Stimulated activated naive CD8-positive, alpha-beta T cell treated with anti-CD3 and anti-CD28 coated beads, Interleukin-15, Interleukin-2, amounts not matched to agents 100 ng/mL and 50 ng/mL, for 24 hours (primary cell): ENCODE measurements at regions not wholly inside any gene's neighbourhood (a gene's known extent, or its start where the extent isn't known, plus 50 kb on each side); places are given as distances from the start of the nearest gene placed in this dataset.

Source experiments
- H3K27ac Mint-ChIP-seq: one replicate; pipeline ENCODE4 v1.8.0; 2021; ENCODE audit warnings: mild to moderate bottlenecking, mixed read lengths
- H3K27me3 Mint-ChIP-seq: one replicate; pipeline ENCODE4 v1.8.0; 2021; ENCODE audit warnings: mixed read lengths
- H3K36me3 Mint-ChIP-seq: one replicate; pipeline ENCODE4 v1.8.0; 2021; ENCODE audit warnings: low read depth, mixed read lengths
- H3K4me1 Mint-ChIP-seq: one replicate; pipeline ENCODE4 v1.8.0; 2021; ENCODE audit warnings: low read depth, mixed read lengths
- H3K4me3 Mint-ChIP-seq: one replicate; pipeline ENCODE4 v1.8.0; 2021; ENCODE audit warnings: mild to moderate bottlenecking, mixed read lengths
- H3K9me3 Mint-ChIP-seq: one replicate; pipeline ENCODE4 v1.8.0; 2021; ENCODE audit warnings: mixed read lengths

DNA sequence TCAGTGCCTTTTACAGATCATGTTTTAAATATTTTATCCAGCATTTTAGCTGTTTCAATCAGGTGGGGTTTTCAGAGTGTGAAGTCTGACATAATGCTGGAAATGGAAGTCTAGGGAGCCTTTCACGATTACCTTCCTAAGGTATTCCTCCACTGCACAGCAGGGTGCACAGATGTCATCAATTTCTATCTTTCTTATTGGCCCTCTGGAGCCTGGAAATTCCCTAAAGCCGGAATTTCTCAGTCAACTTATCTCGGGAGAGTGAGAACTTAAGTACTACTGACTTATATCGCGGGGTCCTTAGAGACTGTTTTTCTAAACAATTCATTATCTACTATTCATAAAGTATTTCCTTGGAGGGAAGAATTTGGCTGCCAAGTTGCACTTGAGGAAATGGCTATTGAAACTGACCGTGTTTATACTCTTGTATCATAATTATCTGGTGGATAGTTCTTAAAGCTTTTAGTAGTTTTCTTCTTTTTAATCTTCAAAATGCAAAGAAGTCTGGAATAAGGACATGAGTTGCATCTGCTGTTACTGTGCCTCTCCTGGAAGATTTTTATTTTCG is 311.8 kb upstream of the B3GALT2 start:
- H3K36me3 Mint-ChIP-seq = no peaks in the 10 kb centered on the region
- no peak overlapping the region for H3K4me3 Mint-ChIP-seq
- peaks cover 4% of the 10 kb centered on the region for H3K4me1 Mint-ChIP-seq
- no peaks in the 10 kb centered on the region for H3K27me3 Mint-ChIP-seq
- no peak overlapping the region for H3K27ac Mint-ChIP-seq
- H3K9me3 Mint-ChIP-seq = no peaks in the 10 kb centered on the region

DNA sequence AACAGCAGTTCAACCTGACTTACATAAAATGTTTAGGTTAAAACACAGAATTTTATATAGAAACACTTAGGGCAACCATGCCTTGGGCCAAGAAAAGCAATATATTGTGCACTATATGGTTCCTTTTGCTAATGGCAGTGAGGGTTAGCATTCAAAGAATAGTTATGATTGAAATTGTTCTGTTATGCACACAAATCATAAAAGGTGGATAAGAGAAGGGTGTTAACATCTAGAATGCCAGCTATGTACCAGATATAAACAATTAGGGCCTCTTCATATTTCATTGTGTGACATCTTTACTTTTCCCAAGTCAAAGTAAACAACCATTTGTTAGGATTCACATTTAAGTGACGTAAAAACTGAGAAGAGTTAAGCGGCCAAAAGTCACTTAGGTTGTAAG is 308.0 kb upstream of the B3GALT2 start:
- Mint-ChIP-seq H3K27me3 (no peaks in the 10 kb centered on the region), H3K27ac (no peak overlapping the region), H3K36me3 (peaks cover 10% of the 10 kb centered on the region), H3K4me1 (peaks cover 25% of the 10 kb centered on the region), H3K9me3 (peaks cover 11% of the 10 kb centered on the region), H3K4me3 (no peak overlapping the region)

DNA sequence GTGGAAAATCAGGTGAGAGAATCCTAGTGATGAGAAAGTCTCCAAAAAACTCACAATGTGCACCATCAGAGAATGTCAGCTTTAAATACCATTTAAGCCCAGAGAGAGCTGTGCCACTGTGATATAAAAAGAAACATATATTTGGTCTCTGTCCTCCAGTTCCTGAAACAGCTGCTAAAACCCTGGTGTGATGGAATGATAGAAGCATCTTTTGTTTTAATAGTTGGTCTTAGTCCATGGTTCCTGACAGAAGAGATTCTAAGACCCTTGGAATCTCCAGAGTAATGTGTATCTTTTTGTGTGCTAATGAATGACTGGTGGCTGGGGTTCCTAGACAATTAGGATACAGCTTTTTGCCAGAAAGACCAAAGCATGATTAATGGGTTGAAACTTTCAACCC is 302.8 kb upstream of the B3GALT2 start:
- Mint-ChIP-seq H3K27ac (no peak overlapping the region), H3K9me3 (peaks cover 17% of the 10 kb centered on the region), H3K27me3 (no peaks in the 10 kb centered on the region), H3K4me3 (no peak overlapping the region), H3K36me3 (peaks cover 10% of the 10 kb centered on the region), H3K4me1 (peaks cover 40% of the 10 kb centered on the region)

DNA sequence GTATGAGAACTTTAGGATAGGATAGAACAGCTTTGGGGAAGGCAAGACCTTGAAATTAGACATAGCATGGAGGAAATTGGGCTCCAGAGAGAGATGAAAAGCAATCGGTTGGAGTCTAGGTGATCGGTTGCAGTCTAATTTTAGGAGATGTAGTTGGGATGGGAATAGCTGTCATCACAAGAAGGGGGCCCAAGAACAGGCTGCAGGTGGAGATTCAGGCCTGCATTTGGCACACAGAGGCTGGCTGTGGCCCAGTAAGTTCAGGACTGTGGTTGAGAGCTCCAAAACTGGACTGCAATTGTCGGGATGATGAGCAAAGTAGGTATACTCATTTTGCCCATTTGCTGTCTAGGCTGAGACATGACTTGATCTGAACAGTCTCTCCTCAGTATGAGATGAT is 301.3 kb upstream of the B3GALT2 start:
- peaks cover 32% of the 10 kb centered on the region for H3K4me1 Mint-ChIP-seq
- H3K9me3 Mint-ChIP-seq = peaks cover 22% of the 10 kb centered on the region
- H3K27me3 Mint-ChIP-seq = no peaks in the 10 kb centered on the region
- no peak overlapping the region for H3K4me3 Mint-ChIP-seq
- H3K27ac Mint-ChIP-seq = no peak overlapping the region
- H3K36me3 Mint-ChIP-seq = peaks cover 10% of the 10 kb centered on the region

DNA sequence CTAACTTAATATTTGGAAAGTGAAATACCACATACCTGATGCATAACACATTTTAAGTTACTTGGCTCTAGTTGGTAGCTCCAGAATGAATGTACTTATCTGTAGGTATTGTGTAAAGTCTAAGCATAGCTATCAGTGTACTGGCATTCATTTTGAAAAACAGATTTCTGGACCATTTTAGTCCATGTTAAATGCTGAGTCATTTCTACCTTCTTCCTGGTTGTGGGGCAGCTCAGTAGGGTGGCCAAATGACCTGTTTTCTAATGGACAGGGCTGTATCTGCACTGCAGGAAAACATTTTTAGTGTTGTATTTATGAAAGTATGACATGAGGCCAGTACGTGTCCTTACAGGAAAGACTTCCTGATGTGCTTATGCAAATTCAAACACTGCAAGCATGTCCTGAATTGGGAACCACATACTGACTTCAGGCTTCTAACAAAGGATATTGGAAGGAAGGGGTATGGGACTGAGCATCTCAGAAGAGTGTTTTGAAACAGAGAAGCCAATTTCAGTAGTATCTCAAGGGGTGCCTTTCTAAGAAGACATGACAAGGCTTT is 300.3 kb upstream of the B3GALT2 start:
- Mint-ChIP-seq H3K9me3 (peaks cover 29% of the 10 kb centered on the region), H3K27me3 (no peaks in the 10 kb centered on the region), H3K4me1 (peaks cover 22% of the 10 kb centered on the region), H3K4me3 (no peak overlapping the region), H3K27ac (peak overlapping the region; percentile 63), H3K36me3 (peaks cover 10% of the 10 kb centered on the region)

DNA sequence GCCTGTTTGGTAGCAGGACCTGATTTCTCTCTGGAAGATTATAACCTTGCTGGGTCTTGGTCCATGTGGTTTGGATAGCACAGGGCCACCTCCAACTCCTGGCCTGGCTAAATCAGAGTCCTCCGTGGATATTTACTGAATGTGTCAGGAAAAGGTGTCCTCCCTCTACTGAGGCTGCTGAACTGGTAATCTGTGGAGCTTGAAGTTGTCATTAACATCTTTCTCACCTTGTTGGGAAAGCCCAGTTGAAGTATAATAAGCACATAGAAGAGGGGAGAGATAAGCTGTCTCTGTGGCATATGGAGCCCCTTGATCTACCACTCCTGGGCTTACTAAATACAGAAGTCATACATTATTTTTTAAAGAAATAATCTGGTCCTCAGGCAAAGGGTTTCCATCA is 294.3 kb upstream of the B3GALT2 start:
- Mint-ChIP-seq H3K27me3 (no peaks in the 10 kb centered on the region), H3K36me3 (peaks cover 24% of the 10 kb centered on the region), H3K27ac (peak overlapping the region; percentile 28), H3K4me1 (peaks cover 54% of the 10 kb centered on the region), H3K4me3 (no peak overlapping the region), H3K9me3 (peaks cover 46% of the 10 kb centered on the region)

DNA sequence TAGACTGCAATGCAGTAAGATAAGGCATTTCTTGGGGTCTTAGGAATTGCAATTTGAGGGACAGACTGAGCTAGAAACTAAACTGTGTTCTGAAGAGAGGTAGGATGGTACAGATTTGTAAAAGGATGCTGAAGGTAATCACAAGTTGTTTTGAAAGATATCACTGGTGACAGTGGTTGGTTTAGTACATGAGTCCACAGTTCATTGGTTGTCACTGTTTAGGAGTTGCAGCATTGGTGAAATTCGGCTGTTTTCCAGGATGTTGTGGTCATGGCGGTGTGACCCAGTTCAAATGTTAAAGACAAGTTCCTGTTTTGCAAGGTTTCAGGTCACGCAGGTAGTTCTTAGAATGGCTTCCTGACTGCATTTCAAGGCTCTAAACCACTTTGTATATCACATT is 292.8 kb upstream of the B3GALT2 start:
- Mint-ChIP-seq H3K36me3 (peaks cover 24% of the 10 kb centered on the region), H3K9me3 (peaks cover 42% of the 10 kb centered on the region), H3K4me1 (peaks cover 61% of the 10 kb centered on the region), H3K4me3 (peak overlapping the region; percentile 41), H3K27ac (peak overlapping the region; percentile 68), H3K27me3 (no peaks in the 10 kb centered on the region)

DNA sequence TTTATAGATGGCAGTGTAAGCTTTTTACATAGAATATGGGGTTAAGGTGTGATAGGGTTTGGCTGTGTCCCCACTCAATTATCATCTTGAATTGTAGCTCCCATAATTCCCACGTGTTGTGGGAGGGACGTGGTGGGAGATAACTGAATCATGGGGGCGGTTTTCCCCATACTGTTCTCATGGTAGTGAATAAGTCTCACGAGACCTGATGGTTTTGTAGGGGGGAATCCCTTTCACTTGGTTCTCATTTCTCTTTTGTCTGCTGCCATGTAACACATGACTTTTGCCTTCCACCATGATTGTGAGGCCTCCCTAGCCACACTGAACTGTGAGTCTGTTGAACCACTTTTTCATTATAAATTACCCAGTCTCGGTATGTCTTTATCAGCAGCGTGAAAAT is 290.3 kb upstream of the B3GALT2 start:
- Mint-ChIP-seq H3K4me3 (no peak overlapping the region), H3K27me3 (no peaks in the 10 kb centered on the region), H3K9me3 (peaks cover 45% of the 10 kb centered on the region), H3K36me3 (peaks cover 31% of the 10 kb centered on the region), H3K4me1 (peaks cover 68% of the 10 kb centered on the region), H3K27ac (peak overlapping the region; percentile 3)

DNA sequence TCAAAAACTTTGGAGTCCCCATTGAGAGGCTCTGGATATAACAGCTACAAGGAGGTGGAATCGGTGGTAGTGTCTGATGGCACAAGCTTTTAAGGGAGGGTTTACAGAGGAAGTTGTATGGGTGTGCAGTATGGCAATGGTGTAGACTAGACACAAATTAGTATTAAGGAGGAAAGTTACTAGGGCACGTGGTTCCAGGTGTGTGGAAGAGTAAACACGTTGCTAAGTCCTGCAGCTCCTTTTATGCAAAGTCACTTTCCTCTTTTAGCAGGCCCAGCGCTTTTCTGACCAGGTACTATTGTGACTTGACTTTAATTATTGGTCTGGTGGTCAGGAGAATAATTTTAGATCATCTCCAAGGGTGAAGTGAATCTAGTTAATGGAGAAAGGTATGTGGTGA is 287.5 kb upstream of the B3GALT2 start:
- Mint-ChIP-seq H3K27ac (no peak overlapping the region), H3K4me3 (no peak overlapping the region), H3K9me3 (peaks cover 30% of the 10 kb centered on the region), H3K4me1 (peaks cover 45% of the 10 kb centered on the region), H3K27me3 (no peaks in the 10 kb centered on the region), H3K36me3 (peaks cover 17% of the 10 kb centered on the region)

DNA sequence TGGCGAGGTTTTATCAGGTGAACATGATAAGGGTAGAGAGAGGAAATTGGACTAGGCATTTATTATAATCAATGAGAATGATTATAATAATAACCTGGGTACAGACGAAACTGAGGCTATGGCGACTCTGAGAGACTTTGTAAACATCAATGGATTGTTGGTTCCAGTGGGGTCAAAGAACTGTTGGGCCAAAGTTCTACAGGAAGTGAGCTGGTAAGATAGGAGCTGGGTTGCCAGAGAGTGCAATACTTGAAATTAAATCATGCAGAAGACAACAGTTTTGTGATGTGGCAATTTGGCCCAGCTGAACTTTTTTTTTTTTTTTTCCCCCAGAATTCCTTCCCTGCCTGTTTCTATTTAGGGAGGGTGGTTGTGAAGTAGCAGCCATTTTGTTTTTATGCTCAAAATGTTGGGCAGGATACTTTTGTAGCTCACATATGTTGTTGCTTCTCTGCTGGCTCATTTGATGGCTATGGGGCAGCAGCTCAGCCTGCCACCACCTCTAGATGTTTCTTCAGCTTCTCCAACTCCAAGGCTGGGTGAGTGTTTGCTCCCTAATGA is 286.5 kb upstream of the B3GALT2 start:
- peak overlapping the region; percentile 22 for H3K4me3 Mint-ChIP-seq
- peaks cover 17% of the 10 kb centered on the region for H3K36me3 Mint-ChIP-seq
- H3K9me3 Mint-ChIP-seq = peaks cover 25% of the 10 kb centered on the region
- H3K27me3 Mint-ChIP-seq = no peaks in the 10 kb centered on the region
- H3K27ac Mint-ChIP-seq = no peak overlapping the region
- peaks cover 37% of the 10 kb centered on the region for H3K4me1 Mint-ChIP-seq

DNA sequence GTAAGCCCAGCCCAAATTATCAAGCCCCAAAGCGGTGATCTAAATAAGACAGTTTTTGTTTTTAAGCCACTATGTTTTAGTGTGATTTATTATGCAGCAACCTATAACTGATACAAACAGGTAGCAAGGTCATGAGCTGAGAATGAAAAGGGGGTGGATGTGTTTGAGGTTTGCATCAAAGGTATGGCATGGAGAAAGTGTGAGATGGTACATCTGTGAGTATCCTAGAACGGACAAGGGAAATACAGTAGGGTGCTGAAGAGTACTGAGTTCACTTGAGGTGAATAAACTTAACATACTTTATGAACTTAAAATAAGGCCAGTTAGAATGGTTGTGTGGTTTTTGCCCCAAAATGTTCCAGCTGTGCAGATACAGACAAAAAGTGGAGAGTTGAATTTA is 286.0 kb upstream of the B3GALT2 start:
- peaks cover 32% of the 10 kb centered on the region for H3K4me1 Mint-ChIP-seq
- peaks cover 21% of the 10 kb centered on the region for H3K9me3 Mint-ChIP-seq
- peak overlapping the region; percentile 36 for H3K27ac Mint-ChIP-seq
- peak overlapping the region; percentile 22 for H3K4me3 Mint-ChIP-seq
- no peaks in the 10 kb centered on the region for H3K27me3 Mint-ChIP-seq
- peaks cover 12% of the 10 kb centered on the region for H3K36me3 Mint-ChIP-seq

DNA sequence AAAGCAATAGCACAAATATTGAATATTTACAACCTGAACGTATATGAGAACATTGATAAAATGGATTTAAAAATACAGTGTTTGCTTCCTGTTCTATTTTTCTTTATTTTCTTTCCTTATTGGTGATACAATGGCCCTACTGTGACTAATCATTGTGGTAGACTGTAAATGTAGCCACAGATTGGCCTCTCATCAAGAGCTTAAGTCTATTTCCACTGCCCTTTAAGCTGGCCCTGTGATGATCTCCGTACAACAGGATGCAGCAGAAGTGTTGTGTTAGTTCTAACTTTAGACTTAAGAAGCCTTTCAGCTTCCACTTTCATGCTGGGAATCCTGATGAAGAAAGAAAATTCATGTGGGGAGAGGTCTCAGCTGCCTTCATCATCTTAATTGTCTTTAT is 285.6 kb upstream of the B3GALT2 start:
- Mint-ChIP-seq H3K4me3 (no peak overlapping the region), H3K4me1 (peaks cover 29% of the 10 kb centered on the region), H3K36me3 (peaks cover 11% of the 10 kb centered on the region), H3K27ac (no peak overlapping the region), H3K27me3 (no peaks in the 10 kb centered on the region), H3K9me3 (peaks cover 20% of the 10 kb centered on the region)

DNA sequence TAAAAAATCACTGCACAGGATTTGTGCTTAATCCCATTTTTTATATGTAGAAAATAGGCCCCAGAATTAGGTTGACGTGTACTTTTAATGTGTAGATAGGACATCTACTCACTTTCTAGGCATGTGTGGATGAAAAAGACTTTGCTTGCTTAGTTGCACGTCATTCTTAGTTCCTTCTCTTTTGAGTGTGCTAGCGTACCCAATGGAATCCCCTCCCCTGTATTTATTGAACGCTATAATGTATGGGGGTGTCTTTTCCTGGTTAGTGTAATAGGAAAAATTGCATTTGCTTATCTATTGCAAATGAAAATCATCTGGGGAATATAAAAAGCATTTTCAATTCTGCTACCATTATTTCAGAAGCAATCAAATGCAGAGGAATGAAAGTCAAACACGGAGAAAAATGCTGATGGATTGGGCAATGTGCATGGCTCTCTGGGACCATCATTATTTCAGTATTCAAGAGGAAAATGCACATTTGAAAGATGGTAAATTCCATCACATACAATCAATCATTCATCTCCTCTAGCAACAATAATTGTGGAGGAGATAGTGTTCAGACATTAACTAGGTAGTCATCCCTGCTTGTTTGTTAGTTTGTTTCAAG is 277.0 kb upstream of the B3GALT2 start:
- H3K4me3 Mint-ChIP-seq = peak overlapping the region; percentile 34
- no peaks in the 10 kb centered on the region for H3K9me3 Mint-ChIP-seq
- H3K36me3 Mint-ChIP-seq = no peaks in the 10 kb centered on the region
- no peak overlapping the region for H3K27ac Mint-ChIP-seq
- H3K27me3 Mint-ChIP-seq = no peaks in the 10 kb centered on the region
- H3K4me1 Mint-ChIP-seq = peaks cover 36% of the 10 kb centered on the region

DNA sequence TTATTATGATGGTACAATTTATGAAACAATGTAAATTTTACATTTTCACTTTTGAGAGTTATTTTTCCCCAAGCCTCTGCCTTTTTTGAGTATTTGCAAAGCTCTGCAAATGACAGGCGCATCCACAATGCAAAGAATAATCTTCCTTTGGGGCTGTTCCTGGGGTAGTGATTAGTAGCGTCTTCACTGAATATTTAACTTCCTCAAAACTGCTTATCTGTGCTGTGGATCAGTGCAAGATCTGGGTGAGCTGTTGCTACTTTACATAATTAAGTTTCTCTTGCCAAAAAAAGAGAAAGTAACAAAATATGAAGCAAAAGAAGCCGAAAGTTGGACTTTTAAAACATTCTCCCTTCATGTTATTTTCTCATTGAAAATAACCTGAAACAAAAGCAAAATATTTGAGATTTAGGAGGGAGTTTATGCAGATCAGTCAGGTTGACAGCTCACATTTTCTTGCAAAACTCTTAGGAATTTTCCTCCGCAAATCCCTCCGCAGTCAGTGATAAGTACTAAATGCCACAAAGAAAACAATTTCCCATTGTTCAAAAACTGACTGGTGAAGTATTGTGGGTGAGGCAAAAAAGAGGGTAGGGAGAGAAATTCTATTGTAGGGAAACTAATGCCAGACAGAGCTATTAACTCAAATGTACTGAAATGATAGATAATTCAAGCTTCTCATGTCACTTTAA is 276.4 kb upstream of the B3GALT2 start:
- peak overlapping the region; percentile 34 for H3K4me3 Mint-ChIP-seq
- H3K27ac Mint-ChIP-seq = no peak overlapping the region
- H3K27me3 Mint-ChIP-seq = no peaks in the 10 kb centered on the region
- no peaks in the 10 kb centered on the region for H3K36me3 Mint-ChIP-seq
- H3K9me3 Mint-ChIP-seq = no peaks in the 10 kb centered on the region
- H3K4me1 Mint-ChIP-seq = peaks cover 38% of the 10 kb centered on the region

DNA sequence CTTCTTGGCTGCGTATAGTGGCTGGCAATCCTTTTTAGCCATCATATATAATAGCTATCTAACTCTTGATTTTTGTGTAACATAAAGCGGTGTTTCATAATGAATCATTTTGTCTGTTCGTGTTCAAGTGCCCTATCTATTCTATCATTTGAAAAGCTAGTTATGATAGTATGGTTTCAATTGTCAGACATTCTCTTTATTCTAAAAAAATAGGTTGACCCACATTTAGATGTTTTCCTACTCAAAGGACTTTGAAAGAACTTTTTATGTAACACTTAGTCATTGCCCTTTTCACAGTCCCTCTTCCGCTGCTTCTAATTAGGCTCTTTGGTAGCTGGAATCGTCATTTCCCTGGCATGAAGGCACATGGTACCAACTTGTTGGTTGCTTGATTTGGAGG is 272.2 kb upstream of the B3GALT2 start:
- Mint-ChIP-seq H3K9me3 (no peaks in the 10 kb centered on the region), H3K36me3 (no peaks in the 10 kb centered on the region), H3K27me3 (no peaks in the 10 kb centered on the region), H3K27ac (peak overlapping the region; percentile 76), H3K4me3 (no peak overlapping the region), H3K4me1 (peaks cover 35% of the 10 kb centered on the region)
